Neural crest cell (in vitro differentiated cells): ENCODE measurements at regions not wholly inside any gene's neighbourhood (a gene's known extent, or its start where the extent isn't known, plus 50 kb on each side); places are given as distances from the start of the nearest gene placed in this dataset.

Source experiments
- DNase-seq: peaks from one replicate; pipeline ENCODE4 v3.0.0; 2021; ENCODE audit warnings: low read depth, mixed read lengths, low spot score
- H3K27ac Mint-ChIP-seq: one replicate; pipeline ENCODE4 v1.8.0; 2021; ENCODE audit warnings: mild to moderate bottlenecking, mixed read lengths; ENCODE audit not compliant: unreplicated experiment
- H3K27me3 Mint-ChIP-seq: 2 replicates; pipeline ENCODE4 v1.8.0; 2021; ENCODE audit warnings: low read depth, mild to moderate bottlenecking, mixed read lengths
- H3K36me3 Mint-ChIP-seq: 2 replicates; pipeline ENCODE4 v1.8.0; 2021; ENCODE audit warnings: low read depth, mild to moderate bottlenecking, mixed read lengths
- H3K4me1 Mint-ChIP-seq: 2 replicates; pipeline ENCODE4 v1.8.0; 2021; ENCODE audit warnings: mixed read lengths
- H3K4me3 Mint-ChIP-seq: one replicate; pipeline ENCODE4 v1.8.0; 2021; ENCODE audit warnings: mild to moderate bottlenecking, mixed read lengths
- H3K9me3 Mint-ChIP-seq: 2 replicates; pipeline ENCODE4 v1.8.0; 2021; ENCODE audit warnings: mixed read lengths
- TF ChIP-seq, protein P1 (sequence below): fragments of 200-600 bp; sonication (generic); conservative IDR thresholded peaks from 2 replicates; pipeline ENCODE4 v1.5.0; 2021; ENCODE audit warnings: antibody characterized with exemption, mild to moderate bottlenecking

DNA sequence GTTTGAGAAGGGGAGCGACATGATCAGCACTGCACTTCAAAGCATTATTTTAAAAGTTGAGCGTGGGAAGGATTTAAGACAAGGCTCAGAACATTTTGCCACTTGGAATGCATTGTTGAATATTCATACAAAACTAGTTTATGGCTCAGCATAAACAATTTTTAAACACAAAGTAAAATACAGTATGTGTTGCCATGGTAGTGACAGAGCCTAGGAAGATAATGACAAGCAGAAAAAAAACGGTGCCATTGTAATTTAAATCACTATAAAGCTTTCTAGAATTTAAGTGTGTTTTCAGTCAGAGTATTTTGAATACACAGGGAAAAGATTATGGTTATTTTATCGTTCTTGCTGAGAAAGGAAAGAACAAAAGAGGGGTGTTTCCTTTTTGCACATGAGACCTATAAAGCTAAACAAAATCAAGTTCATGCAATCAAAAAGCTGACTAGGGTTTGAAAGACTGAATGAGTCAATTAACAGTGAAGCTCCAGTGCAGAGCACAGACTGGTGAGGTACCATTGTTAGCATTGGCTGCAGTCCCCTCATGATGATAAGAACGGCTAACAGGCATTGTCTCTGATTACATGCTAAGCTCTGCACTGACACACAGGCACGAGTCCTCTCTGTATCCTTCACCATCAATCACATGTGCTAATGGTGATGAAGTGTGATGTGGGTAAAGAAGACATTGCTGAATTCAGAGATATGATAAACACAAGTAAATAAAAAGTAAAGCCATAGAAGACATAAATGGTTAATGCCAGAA is 181.9 kb upstream of the VSTM2A start:
- H3K36me3 Mint-ChIP-seq = no peaks in the 10 kb centered on the region
- H3K4me3 Mint-ChIP-seq = no peak overlapping the region
- H3K27ac Mint-ChIP-seq = peak overlapping the region; percentile 31
- TF ChIP-seq, protein P1, sequence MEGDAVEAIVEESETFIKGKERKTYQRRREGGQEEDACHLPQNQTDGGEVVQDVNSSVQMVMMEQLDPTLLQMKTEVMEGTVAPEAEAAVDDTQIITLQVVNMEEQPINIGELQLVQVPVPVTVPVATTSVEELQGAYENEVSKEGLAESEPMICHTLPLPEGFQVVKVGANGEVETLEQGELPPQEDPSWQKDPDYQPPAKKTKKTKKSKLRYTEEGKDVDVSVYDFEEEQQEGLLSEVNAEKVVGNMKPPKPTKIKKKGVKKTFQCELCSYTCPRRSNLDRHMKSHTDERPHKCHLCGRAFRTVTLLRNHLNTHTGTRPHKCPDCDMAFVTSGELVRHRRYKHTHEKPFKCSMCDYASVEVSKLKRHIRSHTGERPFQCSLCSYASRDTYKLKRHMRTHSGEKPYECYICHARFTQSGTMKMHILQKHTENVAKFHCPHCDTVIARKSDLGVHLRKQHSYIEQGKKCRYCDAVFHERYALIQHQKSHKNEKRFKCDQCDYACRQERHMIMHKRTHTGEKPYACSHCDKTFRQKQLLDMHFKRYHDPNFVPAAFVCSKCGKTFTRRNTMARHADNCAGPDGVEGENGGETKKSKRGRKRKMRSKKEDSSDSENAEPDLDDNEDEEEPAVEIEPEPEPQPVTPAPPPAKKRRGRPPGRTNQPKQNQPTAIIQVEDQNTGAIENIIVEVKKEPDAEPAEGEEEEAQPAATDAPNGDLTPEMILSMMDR = no peak
- H3K4me1 Mint-ChIP-seq = peaks cover 10% of the 10 kb centered on the region
- no peak for DNase-seq
- peaks cover 4% of the 10 kb centered on the region for H3K9me3 Mint-ChIP-seq
- H3K27me3 Mint-ChIP-seq = no peaks in the 10 kb centered on the region

DNA sequence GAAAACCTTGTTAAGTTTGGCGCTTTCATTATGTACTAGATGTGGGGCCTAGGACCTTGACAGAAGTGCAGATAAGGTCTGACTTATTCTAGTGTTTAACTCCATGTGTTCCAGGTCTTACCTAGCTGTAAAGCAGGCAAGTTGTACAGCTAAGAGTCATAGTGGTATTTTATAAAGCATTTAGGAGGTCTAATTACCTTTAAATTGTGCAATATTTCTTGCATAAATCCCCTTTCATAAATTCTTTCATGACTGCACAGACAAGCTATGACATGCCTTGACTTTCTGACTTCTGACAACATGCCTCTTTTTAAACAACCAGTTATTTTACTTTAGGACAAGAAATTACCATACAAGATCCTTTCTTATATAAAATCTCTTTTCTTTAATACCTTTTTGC is 151.6 kb upstream of the VSTM2A start:
- Mint-ChIP-seq H3K4me3 (no peak overlapping the region), H3K36me3 (peaks cover 7% of the 10 kb centered on the region), H3K27ac (no peak overlapping the region), H3K4me1 (peaks cover 10% of the 10 kb centered on the region), H3K27me3 (no peaks in the 10 kb centered on the region), H3K9me3 (peaks cover 9% of the 10 kb centered on the region)
- TF ChIP-seq, protein P1 = no peak
- no peak for DNase-seq

DNA sequence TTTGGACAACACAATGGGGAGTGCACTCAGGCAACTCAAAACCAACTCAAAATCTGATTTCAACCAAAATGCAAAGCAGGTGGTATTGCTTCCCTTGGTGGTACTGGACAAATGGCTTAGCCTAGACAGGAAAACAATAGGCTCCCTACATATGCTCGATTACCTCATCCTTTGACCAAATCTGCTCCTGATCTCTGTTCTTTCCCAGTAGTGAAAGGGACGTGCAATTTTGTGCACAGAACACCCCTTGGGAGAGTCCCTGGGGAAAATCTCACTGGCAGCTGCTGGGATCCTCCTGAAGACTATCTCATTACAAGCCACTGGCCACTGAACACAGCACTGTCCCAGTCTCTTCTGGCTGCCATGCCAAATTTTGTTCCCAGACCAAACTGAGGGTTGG is 149.2 kb upstream of the VSTM2A start:
- Mint-ChIP-seq H3K27ac (peak overlapping the region; percentile 58), H3K36me3 (no peaks in the 10 kb centered on the region)
- no peak for DNase-seq

DNA sequence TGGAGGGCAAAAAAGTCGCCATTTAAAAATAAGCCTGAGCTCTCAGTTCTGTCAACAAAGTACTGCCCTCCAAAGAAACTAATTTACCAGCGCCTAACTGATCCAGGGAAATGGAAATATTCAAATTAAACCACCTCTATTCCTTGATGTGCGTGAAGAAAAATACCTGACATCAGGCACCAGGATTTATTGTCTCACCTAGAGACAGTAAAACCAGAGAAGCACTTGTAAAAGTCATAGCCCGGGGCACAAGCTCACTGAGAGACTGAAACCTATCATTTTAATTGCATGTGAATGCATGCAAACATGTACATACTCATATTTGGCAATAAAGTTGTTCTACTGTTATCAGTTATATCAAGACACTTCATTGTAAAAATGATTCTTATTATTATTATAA is 147.3 kb upstream of the VSTM2A start:
- H3K9me3 Mint-ChIP-seq = no peaks in the 10 kb centered on the region
- H3K36me3 Mint-ChIP-seq = no peaks in the 10 kb centered on the region
- no peak for DNase-seq
- no peaks in the 10 kb centered on the region for H3K27me3 Mint-ChIP-seq
- no peak overlapping the region for H3K27ac Mint-ChIP-seq
- no peak overlapping the region for H3K4me3 Mint-ChIP-seq
- H3K4me1 Mint-ChIP-seq = peaks cover 10% of the 10 kb centered on the region
- TF ChIP-seq, protein P1 = no peak

More for the DNA sequence above, 149.2 kb upstream of the VSTM2A start:
- Mint-ChIP-seq H3K4me3 (no peak overlapping the region), H3K4me1 (peaks cover 10% of the 10 kb centered on the region), H3K9me3 (no peaks in the 10 kb centered on the region), H3K27me3 (no peaks in the 10 kb centered on the region)
- TF ChIP-seq, protein P1 = no peak

DNA sequence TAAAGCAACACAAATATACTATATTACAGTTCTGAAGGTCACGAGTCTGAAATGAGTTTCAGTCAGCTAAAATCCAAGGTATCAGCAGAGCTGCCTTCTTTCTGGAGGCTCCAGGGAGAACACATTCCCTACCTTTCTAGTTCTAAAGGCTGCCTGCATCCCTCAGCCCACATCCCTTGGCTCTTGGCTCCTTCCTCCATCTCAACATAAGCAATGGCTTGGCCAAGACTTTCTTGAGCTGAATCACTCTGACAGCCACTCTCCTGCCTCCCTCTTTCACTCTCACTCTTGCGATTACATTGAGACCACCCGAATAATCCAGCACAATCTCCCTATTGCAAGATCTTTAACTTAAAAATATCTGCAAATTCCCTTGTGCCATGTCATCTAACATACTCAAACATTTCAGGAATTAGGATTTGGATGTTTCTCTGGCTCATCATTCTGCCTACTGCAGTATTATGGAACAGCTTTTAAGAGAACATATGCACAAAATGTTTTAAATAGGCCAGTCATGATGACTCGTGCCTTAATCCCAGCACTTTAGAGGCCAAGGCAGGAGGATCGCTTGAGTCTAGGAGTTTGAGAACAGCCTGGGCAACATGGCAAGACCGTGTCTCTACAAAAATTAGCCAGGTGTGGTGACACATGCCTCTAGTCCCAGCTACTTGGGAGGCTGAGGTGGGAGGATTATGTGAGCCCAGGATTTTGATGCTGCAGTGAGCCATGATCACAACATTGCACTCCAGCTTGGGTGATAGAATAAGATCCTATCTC is 144.2 kb upstream of the VSTM2A start:
- peaks cover 10% of the 10 kb centered on the region for H3K4me1 Mint-ChIP-seq
- H3K9me3 Mint-ChIP-seq = no peaks in the 10 kb centered on the region
- TF ChIP-seq, protein P1 = no peak
- H3K4me3 Mint-ChIP-seq = no peak overlapping the region
- H3K27ac Mint-ChIP-seq = no peak overlapping the region
- no peaks in the 10 kb centered on the region for H3K27me3 Mint-ChIP-seq
- DNase-seq = no peak
- H3K36me3 Mint-ChIP-seq = no peaks in the 10 kb centered on the region
